ENCODE measurements at regions not wholly inside any gene's neighbourhood (a gene's known extent, or its start where the extent isn't known, plus 50 kb on each side); places are given as distances from the start of the nearest gene placed in this dataset.
"Not testable (repeated sequence)": the region's sequence is repeated elsewhere in the genome, so short reads cannot be mapped to it uniquely, and the experiment has no call there.

- DNase-seq = peak; percentile 94
Measured at GRCh38 chr3:157856078-157856939, 249.9 kb downstream of the SHOX2 start.

GRCh38 chr3:157845839-157846238 is 260.4 kb downstream of the SHOX2 start:
- not testable (repeated sequence) for DNase-seq

- no peak for DNase-seq
Measured at GRCh38 chr3:157844800-157845565, 261.2 kb downstream of the SHOX2 start.

- DNase-seq = no peak
Measured at GRCh38 chr3:157844216-157844615, 262.0 kb downstream of the SHOX2 start.

GRCh38 chr3:157841029-157841428 is 265.2 kb downstream of the SHOX2 start:
- DNase-seq = no peak

- no peak for DNase-seq
Measured at GRCh38 chr3:157840564-157840963, 265.7 kb downstream of the SHOX2 start.

- no peak for DNase-seq
Measured at GRCh38 chr3:157838457-157838856, 267.8 kb downstream of the SHOX2 start.

GRCh38 chr3:157837336-157837735 is 268.9 kb downstream of the SHOX2 start:
- DNase-seq = no peak

- no peak for DNase-seq
Measured at GRCh38 chr3:157836022-157836421, 270.2 kb downstream of the SHOX2 start.

GRCh38 chr3:157832588-157832987 is 273.6 kb downstream of the SHOX2 start:
- DNase-seq = no peak

- no peak for DNase-seq
Measured at GRCh38 chr3:157830556-157831236, 275.5 kb downstream of the SHOX2 start.

- no peak for DNase-seq
Measured at GRCh38 chr3:157829786-157830185, 276.4 kb downstream of the SHOX2 start.

GRCh38 chr3:157824281-157824680 is 281.9 kb downstream of the SHOX2 start:
- no peak for DNase-seq

GRCh38 chr3:157823050-157823449 is 283.2 kb downstream of the SHOX2 start:
- DNase-seq = no peak

GRCh38 chr3:157820157-157820517 is 286.1 kb downstream of the SHOX2 start:
- no peak for DNase-seq

- no peak for DNase-seq
Measured at GRCh38 chr3:157819270-157820156, 286.7 kb downstream of the SHOX2 start.

- no peak for DNase-seq
Measured at GRCh38 chr3:157816896-157817295, 289.3 kb downstream of the SHOX2 start.

GRCh38 chr3:157816296-157816695 is 289.9 kb downstream of the SHOX2 start:
- DNase-seq = no peak

GRCh38 chr3:157815739-157816138 is 290.5 kb downstream of the SHOX2 start:
- DNase-seq = no peak

GRCh38 chr3:157810924-157811718 is 295.1 kb downstream of the SHOX2 start:
- peak; percentile 89 for DNase-seq

- no peak for DNase-seq
Measured at GRCh38 chr3:157807280-157807679, 298.9 kb downstream of the SHOX2 start.

GRCh38 chr3:157805538-157805937 is 300.7 kb downstream of the SHOX2 start:
- no peak for DNase-seq

Data from COR-L47 (cell line).